GM18861 (cell line): ENCODE measurements at regions not wholly inside any gene's neighbourhood (a gene's known extent, or its start where the extent isn't known, plus 50 kb on each side); places are given as distances from the start of the nearest gene placed in this dataset.
"Not testable (repeated sequence)": the region's sequence is repeated elsewhere in the genome, so short reads cannot be mapped to it uniquely, and the experiment has no call there.

ENCODE experiments used
- ATAC-seq: cut with Tn5 transposase; IDR thresholded peaks from one replicate; pipeline ENCODE4 v1.9.1; 2021; ENCODE audit not compliant: unreplicated experiment

GRCh38 chr12:61530456-61530855, 729.7 kb upstream of the USP15 start:
- ATAC-seq = no peak

GRCh38 chr12:61531195-61531594, 729.0 kb upstream of the USP15 start:
- ATAC-seq = no peak

GRCh38 chr12:61536117-61536516, 724.1 kb upstream of the USP15 start:
- ATAC-seq = no peak

GRCh38 chr12:61536525-61536924, 723.7 kb upstream of the USP15 start:
- ATAC-seq = no peak

- ATAC-seq = no peak
Measured at GRCh38 chr12:61538951-61539350, 721.3 kb upstream of the USP15 start.

- ATAC-seq = no peak
Measured at GRCh38 chr12:61542551-61542950, 717.7 kb upstream of the USP15 start.

GRCh38 chr12:61546296-61546695, 713.9 kb upstream of the USP15 start:
- ATAC-seq = no peak

- ATAC-seq = no peak
Measured at GRCh38 chr12:61553091-61553490, 707.1 kb upstream of the USP15 start.

GRCh38 chr12:61554268-61555008, 705.8 kb upstream of the USP15 start:
- no peak for ATAC-seq

- ATAC-seq = no peak
Measured at GRCh38 chr12:61563665-61564450, 696.3 kb upstream of the USP15 start.

GRCh38 chr12:61564466-61564865, 695.7 kb upstream of the USP15 start:
- ATAC-seq = no peak

GRCh38 chr12:61566183-61566582, 694.0 kb upstream of the USP15 start:
- no peak for ATAC-seq

GRCh38 chr12:61574339-61574738, 685.9 kb upstream of the USP15 start:
- ATAC-seq = no peak

GRCh38 chr12:61584943-61585342, 675.3 kb upstream of the USP15 start:
- ATAC-seq = no peak

GRCh38 chr12:61590864-61591263, 669.3 kb upstream of the USP15 start:
- ATAC-seq = not testable (repeated sequence)

GRCh38 chr12:61610143-61610542, 650.1 kb upstream of the USP15 start:
- no peak for ATAC-seq

GRCh38 chr12:61629702-61630101, 630.5 kb upstream of the USP15 start:
- no peak for ATAC-seq

GRCh38 chr12:61646639-61647038, 613.6 kb upstream of the USP15 start:
- ATAC-seq = no peak

GRCh38 chr12:61647566-61647965, 612.6 kb upstream of the USP15 start:
- ATAC-seq = no peak

GRCh38 chr12:61652265-61652664, 607.9 kb upstream of the USP15 start:
- no peak for ATAC-seq

GRCh38 chr12:61654698-61655097, 605.5 kb upstream of the USP15 start:
- no peak for ATAC-seq

GRCh38 chr12:61655241-61655640, 605.0 kb upstream of the USP15 start:
- ATAC-seq = no peak
